GM21360 (cell line): ENCODE measurements at regions not wholly inside any gene's neighbourhood (a gene's known extent, or its start where the extent isn't known, plus 50 kb on each side); places are given as distances from the start of the nearest gene placed in this dataset.
"Not testable (repeated sequence)": the region's sequence is repeated elsewhere in the genome, so short reads cannot be mapped to it uniquely, and the experiment has no call there.

Experiments
- ATAC-seq: cut with Tn5 transposase; IDR thresholded peaks from one replicate; pipeline ENCODE4 v1.9.1; 2021; ENCODE audit warnings: mild to moderate bottlenecking, moderate library complexity; ENCODE audit not compliant: unreplicated experiment

GRCh38 chr3:127069814-127070440, 87.0 kb downstream of the PLXNA1 start:
- ATAC-seq = no peak

DNA sequence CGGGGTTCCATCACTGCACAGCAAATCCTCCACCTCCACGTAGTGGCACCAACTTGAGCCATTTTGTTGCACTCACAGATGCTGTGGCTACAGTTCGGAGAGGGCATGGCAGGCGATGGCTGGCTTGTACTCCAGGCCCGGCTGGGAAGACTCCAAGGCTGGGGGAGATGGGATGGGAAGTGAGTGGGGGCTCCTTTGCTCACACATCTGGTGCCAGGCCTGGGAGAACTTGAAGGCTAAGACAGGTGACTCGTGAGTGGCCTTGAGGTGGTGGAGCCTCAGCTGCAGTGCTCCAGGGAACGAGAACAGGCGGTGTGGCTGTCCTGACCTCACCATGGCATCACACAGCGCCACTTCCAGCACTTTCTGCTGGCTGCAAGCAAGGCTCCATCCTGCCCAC, 87.9 kb downstream of the PLXNA1 start:
- no peak for ATAC-seq

DNA sequence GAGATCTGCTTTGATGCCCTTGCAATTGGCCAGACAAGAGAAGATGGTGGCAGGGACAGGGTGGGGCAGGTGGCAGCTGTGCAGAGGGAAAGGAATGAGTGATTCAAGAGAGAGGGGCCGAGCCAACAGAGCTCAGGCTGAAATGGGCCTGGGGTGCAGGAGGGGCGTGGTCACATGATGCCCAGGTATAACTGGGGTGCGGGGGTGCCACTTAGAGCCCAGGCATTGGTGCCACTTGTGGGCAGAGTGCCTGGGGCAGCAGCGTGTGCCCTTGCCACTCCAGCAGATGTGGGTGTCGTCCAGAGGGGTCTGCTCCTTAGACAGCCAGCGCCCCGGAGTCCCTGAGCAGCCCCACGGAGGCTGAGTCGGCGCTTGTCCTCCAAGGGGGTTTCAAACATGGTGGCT, 88.7 kb downstream of the PLXNA1 start:
- ATAC-seq = no peak

GRCh38 chr3:127072221-127072771, 89.4 kb downstream of the PLXNA1 start:
- no peak for ATAC-seq

DNA sequence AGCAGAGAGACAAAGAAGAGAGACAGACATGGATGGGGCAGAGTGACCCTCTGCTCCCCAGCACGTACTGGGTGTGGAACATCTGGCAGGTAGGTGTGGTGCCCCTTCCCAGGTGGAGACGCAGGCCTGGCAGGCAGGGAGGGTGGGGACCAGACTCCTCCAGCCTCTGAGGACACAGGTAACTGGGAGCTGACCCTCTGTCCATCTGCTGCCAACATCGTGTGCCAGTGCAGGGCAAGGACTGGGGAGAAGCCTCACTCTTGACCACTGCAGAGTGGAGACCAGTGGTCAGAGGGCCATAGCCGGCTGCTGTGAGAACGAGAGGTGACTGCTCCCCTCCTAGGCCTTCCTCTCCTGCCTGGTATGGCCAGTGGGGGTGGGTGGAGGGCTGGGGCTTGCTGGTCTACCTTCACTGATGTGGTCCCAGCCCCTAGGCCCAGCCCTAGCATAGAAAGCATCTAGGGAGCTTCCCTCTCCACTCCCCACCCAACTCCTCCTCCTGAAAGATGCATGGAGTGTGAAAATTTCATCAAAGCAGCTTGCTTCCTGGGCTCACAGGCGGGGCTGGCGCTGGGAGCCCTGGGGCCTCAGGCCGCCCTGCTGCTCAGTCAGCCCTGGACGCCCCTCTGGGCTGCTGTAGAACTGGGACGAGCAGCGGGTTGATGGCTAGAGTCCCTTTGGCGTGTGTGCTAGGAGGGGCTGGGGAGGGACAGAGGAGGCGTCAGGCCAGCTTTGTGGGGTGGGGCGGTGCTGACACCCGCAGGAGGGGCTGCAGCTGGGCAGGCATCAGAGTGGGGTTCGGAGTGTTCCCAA, 90.3 kb downstream of the PLXNA1 start:
- ATAC-seq = no peak

GRCh38 chr3:127073941-127074820, 91.3 kb downstream of the PLXNA1 start:
- ATAC-seq = no peak

DNA sequence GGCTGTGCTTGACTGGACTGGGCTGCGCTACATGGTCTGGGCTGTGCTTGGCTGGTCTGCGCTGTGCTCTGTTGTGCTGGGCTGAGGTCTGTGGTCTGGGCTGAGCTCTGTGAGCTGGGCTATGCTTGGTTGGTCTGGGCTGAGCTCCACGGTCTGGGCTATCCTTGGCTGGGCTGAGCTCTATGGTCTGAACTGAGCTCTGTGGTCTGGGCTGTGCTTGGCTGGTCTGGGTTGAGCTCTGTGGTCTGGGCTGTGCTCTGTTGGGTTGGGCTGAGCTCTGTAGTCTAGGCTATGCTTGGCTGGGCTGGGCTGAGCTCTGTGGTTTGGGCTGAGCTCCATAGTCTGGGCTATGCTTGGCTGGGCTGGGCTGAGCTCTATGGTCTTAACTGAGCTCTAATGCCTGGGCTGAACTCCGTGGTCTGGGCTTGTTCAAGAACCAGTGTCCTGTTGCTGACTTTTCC, 92.0 kb downstream of the PLXNA1 start:
- peak; percentile 92 for ATAC-seq

DNA sequence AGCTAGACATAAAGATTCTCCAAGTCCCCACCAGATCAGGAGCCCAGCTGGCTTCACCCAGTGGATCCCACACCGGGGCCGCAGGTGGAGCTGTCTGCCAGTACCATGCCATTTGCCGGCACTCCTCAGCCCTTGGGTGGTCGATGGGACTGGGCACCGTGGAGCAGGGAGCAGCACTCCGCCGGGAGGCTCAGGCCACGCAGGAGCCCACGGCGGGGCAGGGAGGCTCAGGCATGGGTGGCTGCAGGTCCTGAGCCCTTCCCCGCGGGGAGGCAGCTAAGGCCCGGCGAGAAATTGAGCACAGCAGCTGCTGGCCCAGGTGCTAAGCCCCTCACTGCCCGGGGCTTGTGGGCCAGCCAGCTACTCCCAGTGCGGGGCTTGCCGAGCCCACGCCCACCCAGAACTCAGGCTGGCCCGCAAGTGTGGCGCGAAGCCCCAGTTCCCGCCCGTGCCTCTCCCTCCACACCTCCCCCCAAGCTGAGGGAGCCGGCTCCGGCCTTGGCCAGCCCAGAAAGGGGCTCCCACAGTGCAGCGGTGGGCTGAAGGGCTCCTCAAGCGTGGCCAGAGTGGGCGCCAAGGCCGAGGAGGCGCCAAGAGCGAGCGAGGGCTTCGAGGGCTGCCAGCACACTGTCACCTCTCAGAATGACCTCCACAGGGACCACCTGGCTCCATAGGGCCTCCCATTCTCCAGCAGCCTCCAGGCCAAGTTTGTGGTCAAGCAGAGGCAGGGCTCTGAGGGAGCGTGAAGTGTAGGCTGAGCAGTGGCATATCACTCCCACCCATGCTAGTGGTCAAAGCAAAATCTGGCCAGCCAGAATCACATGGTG, 93.5 kb downstream of the PLXNA1 start:
- ATAC-seq = not testable (repeated sequence)

GRCh38 chr3:127077068-127077467, 94.2 kb downstream of the PLXNA1 start:
- ATAC-seq = no peak

GRCh38 chr3:127077505-127078064, 94.7 kb downstream of the PLXNA1 start:
- no peak for ATAC-seq

DNA sequence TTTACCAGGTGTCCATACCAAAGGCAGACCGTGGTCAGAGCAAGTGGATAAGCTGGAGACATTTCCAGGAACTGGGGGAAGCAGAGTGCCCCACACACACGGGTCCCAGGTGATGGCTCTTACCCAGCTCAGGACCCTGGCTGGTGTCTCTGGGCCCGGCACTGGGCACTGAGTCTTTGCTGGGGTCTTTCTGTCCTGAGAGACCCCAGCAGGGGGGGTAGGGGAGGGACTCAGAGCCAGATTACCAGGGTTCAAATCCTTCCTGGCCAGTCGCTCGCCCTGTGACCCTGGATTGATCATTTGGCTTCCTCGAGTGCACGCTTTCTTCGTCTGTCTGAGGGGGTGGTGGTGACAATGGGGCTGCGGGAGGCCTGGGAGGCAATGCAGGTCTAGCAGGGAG, 95.7 kb downstream of the PLXNA1 start:
- no peak for ATAC-seq

- ATAC-seq = no peak
Observed at GRCh38 chr3:127079211-127079610, 96.3 kb downstream of the PLXNA1 start.

GRCh38 chr3:127081001-127081720, 98.2 kb downstream of the PLXNA1 start:
- ATAC-seq = no peak

DNA sequence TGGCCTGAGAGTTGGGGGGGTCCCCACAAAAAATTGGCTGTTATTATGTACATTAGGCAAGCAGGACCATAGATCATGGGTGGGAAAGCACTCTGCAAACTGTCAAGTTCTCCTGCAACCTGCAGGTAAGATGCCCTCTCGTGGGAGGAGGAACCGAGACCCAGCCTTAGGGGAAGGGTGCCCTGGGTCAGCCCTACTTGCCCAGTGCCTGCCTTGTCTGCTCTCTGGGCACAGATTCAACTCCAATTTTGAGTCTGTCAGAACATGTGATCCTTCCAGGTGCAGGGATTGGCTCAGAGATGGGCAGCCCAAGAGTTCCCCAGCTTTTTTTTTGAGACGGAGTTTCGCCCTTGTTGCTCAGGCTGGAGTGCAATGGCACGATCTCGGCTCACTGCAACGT, 99.2 kb downstream of the PLXNA1 start:
- ATAC-seq = no peak

GRCh38 chr3:127083778-127084397, 101.0 kb downstream of the PLXNA1 start:
- ATAC-seq = no peak

DNA sequence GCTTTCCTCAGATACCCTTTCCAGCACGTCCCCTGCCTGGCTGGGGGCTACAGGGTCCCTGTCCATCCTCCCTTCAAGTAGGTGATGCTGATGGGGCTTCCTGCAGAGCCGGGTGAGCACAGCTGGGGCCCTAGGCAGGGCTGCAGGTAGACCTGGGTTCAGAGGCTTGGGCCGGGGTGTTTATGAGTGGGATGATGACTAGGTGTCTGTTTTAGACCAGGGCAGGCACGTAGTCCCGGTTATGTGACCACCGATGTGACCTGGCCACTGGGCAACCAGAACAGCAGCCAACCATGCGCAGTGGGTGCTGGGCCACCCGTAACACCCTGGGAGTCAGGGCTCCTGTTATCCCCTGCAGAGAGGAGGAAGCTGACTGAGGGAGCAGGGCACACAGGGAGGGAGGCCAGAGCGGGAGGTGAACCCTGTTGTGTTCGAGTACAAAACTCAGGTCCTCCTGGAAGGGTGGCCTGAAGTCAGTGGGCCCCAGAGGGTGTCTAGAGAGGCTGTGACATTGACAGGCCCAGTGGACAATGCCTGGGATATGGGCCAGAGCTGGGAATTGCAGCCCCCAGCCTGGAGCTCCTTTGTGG, 101.6 kb downstream of the PLXNA1 start:
- ATAC-seq = no peak

- no peak for ATAC-seq
Observed at GRCh38 chr3:127085576-127085975, 102.7 kb downstream of the PLXNA1 start.

GRCh38 chr3:127086591-127086990, 103.7 kb downstream of the PLXNA1 start:
- ATAC-seq = not testable (repeated sequence)
